ENCODE measurements at regions not wholly inside any gene's neighbourhood (a gene's known extent, or its start where the extent isn't known, plus 50 kb on each side); places are given as distances from the start of the nearest gene placed in this dataset.

DNA sequence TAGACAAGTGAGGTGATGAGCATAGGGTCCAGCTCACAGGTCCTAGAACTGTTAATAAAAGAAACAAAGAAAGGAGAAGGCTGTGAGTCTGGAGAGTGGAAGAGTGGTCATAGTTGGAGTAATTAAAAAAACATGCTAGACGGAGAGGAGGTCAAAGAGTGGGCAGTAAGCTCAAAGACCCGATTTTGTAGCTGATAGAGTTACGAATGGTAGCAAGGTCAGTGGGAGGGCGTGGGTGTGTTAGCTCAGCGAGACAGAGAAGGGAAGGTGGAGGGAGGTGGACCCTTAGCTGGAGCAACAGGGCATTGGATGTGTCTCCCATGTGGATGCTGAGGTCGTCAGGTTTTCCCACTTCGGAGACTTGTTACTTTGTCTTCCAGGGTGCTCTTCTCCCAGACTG lies 431.7 kb downstream of the CDH26 start:
- no peak for DNase-seq

DNA sequence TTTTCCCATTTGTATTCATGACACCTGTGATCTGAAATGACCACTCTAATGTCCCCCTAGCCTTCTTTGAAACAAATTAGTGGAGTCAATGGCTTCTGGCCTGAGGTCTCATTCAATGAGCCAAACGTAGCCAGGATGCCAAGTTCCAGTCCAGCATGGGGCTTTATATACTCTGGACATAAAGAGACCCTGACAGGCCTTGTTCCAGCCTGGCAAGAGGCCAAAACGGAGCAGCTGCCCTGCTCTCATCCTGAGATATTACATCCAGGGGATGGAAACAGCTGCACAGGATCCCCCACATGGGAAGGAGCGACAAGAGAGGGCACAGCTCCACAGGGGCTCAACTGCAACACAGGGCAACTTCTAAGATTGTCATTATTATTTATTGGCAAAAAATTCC lies 437.8 kb downstream of the CDH26 start:
- no peak for DNase-seq

DNA sequence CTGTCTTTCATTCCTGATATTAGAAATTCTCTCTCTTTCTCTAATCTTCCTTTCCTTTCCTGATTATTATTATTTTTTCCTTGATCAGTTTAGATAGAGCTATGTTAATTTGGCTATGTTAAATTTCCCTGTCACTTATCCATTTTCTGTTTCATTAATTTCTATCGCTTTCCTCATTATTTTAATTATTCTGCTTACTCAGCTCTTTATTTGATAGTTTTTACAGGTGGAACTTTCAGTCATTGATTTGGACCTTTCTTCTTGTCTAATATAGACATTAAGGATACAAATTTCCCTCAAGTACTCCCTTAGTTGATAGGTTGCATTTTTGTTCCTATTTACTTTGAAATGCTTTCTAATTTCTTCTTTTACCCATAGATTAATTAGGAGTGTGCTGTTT lies 442.3 kb downstream of the CDH26 start:
- no peak for DNase-seq

DNA sequence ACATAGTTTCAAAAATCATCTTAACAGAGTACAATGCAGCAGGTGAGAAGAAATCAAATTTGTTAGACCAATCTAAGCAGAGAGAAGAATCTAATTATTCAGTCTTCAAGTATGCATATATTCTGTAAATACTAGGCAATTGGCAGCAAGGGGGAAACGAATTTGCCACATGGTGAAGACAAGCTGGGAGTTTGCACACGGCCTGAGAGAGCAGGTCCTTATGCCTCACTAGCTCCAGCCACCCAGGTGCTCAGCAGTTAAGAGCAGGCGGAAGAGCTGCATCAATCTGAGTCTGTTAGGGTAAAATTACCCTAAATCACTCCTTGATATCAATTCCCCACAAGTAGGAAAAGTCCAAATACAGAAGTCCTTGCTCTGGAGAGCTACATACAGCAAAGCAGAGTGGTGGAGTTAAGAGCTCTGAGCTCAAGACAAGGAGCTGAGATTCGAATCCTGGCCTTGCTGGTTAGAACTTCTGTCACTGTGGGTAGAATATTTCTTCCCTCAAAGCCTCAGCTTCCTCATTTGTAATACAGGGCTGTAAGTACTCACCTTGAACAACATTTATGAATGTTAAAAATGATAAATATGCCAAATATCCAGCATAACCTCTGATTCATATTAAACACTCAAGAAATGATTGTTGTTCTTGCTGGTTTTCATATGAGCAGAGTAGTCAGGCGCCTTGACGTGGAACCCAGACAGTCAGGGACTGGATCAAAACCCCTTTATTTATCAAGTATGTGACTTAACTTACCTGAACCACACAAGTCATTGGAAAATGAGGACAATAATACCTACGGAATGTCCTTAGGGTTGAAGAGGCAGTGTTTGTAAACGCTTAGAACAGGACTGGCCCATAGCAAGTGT lies 444.2 kb downstream of the CDH26 start:
- DNase-seq = no peak

DNA sequence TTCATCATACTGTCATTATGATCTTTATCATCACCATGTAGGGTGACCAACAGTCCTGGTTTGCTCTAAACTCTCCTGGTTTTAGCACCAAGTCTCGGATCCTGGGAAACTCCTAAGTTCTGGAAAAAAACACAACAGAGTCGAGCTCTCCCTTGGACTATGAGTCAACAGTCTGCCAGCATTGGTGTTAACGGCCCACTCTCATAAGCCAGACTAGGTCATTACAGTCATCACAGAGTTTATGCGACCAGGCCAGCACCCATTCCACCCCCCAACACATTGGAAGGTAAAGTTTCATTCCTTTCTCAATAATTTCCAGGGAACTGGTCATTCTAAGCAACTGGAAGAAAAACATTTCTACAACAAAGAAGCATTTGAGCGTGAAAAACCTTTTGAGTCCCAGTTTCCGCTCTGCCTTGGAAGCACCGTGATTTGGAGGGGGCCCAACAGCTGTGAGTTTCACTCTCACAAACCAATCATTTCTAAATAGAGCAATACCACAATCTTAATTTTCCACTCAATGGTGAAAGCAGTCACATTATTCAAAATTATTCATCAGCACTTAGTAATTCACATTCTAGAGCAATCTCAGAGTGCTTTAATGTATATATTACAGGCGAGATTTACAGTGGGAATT lies 445.0 kb downstream of the CDH26 start:
- DNase-seq = no peak

DNA sequence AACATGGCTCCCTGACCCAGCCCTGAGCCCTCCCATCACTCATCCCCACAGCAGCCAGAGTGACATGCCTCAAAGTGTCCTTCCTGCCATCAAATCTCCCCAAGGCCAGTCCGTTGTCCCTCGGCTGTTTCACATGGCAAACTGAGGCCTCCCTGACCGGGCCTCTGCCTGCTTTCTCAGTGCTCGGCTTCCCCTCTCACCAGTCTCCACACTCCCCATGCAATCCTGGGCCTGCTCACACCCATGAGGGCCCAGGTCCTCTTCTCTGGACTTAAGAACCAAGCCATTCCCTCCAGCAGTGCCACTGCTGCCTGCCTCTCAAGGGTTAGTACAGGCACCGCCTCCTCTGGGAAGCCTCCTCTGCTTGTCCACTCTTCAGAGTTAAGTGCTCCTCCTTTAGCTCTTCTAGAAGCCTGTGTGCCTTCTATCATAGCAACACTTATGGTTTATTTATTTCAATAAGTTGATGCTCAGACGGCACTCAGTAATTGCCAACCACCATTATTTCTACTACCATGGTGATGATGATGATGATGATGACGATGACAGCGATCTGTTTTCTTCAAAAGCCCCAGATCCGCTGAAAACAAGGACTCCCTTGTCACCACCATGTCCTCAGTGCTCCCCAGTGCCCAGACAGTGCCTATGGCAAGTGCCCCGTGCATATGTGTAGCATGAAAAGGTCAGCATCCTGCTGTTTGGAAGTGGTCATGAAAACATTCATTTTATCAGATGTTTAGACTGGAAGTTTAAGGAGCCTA lies 449.0 kb downstream of the CDH26 start:
- DNase-seq = no peak

DNA sequence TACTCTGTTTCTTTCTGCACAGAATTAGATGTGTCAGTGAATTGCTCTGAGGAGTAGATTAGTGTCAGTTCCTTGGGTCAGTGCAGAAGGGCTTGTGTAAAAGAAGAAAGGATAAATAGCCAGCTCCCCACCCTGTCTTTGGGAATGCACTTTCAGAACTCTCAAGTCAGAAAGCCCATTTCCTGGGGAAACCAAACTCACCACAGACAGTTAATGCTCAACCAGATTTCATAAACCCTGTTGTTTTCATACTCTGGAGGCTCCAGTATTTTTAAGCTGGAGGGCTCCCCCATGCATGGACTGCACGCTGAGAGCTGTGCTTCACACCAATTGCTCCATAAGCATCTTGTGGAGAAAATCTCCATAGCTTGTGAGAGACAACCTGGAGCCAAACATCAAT lies 449.7 kb downstream of the CDH26 start:
- no peak for DNase-seq

DNA sequence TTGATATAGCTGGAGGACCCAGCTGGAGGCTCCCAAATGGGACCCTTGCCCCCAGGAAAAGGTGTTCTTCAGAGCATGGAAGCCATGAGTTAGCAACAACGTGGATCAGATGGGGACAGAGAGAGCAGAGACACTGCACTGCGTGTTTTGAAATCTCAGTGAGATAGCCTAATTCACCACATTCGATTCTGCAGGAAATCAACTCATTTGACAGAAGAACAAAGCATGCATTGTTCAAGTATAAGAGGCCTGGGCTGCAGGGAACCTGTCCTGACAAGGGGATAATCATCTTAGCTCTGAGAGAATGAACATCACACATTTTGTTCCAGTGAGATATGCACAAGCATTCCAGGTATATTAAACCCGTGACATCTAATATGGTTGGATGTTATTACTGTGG lies 450.2 kb downstream of the CDH26 start:
- no peak for DNase-seq

DNA sequence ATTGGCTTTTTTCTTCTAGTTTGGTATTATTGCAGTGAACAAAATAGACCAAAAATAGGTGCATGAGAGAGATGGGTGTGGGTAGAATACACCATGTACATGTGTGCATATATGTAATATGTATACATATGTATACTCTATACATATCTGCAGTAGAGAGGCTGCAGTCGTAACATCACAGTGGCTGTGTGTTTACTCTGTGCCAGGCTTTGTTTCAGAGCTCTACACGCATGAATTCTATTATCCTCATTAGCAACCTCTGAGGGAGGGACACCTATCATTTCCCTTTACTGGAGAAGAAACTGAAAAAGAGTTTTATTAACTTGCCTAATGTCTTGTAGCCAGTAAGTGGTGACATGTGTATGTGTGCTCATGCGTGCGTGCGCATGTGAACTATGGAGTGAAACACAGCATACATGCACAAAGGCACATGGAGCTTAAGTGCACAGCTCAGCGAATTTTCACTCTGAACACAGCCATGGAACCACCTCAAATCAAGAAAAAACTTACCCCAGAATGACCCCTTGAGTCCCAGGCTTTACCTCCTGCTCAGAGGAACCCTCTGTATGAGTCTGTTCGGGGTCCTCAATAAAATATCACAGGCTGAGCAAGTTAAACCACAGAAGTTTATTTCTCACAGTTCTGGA lies 452.5 kb downstream of the CDH26 start:
- no peak for DNase-seq

DNA sequence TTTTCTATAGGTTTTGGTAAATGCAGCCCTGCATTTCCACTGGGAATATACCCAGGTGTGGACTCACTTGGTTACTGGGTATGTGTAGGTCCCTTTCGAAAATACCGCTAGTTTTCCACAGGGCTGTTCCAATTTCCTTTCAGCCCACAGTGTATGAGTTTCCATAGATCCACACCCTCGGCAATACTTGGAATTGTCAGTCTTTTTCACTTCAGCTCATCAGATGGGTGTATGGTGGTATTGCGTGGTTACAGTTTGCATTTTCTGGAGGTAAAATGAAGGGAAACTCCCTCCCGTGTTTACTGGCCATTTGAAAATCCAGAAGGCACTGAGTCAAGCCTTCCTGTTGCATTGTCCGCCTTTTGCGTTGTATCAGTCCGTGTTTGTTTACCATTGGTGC lies 453.6 kb downstream of the CDH26 start:
- DNase-seq = no peak

DNA sequence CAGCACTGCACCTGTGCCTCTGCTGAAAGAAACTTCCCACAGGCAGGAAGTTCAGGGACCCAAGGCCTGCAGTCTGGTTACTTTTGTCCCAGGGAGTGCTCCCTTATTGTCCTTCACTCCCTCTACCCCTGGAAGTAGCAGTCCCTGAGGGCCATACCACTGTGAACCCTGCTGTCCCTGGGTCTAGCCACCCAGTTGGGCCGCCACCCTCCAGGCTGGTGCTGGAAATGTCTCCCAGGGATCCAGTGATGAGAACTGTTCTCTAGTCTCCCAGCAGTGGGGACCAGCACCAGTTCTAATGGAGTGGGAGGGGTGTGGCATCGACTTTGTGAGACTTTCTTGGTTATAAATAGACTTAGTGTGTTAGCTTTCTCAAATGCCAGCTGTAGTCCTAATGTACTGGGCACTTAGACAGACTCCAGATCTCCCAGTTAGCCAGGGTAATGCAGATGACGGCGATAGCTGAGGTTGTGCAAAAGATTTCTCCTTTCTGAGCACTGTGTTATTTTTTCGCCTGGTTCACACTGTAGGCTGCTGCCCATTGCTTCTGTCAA lies 462.5 kb downstream of the CDH26 start:
- DNase-seq = no peak

DNA sequence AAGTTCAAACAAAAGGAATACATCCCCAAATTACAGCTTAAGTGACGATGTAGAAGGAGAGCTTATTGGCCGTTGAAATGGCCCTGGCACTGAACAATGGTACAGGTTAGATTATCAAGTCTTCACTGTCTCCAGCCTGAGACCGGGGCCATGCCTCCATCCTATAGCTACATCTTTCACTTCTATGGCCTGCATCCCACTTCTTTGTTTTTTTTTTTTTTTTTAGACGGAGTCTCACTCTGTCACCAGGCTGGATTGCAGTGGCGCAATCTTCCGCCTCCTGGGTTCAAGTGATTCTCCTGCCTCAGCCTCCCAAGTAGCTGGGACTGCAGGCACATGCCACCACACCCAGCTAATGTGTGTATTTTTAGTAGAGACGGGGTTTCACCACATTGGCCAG lies 464.6 kb downstream of the CDH26 start:
- DNase-seq = no peak

DNA sequence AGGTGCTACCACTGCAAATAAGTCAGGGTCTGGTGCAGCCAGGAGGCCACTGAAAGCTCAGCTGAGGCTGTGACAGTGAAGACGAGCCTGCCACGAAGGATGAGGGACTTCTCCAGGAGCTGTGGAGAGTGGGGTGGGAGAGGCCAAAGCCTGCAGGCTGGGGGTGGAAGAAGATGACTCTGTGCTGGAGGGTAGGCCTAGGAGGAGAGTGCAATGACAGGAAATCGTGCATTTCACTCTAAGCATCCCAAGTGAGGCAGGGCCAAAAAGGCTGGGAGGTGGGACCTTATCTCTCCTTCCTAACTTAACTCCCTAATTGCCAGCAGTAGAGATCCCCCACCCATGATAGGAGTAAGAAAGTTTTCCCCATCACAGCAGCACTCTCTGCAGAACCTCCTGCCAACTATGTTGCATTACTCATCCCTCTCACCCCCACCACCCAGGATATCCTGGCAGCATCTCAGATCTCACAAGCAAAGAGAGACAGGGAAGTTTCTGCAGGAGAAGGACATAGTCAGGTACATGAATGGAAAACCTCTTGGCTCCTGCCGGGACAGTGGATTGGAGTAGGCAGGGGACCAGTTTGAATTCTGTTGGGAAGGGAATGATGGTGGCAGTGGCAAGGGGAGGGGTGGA lies 466.2 kb downstream of the CDH26 start:
- DNase-seq = no peak

DNA sequence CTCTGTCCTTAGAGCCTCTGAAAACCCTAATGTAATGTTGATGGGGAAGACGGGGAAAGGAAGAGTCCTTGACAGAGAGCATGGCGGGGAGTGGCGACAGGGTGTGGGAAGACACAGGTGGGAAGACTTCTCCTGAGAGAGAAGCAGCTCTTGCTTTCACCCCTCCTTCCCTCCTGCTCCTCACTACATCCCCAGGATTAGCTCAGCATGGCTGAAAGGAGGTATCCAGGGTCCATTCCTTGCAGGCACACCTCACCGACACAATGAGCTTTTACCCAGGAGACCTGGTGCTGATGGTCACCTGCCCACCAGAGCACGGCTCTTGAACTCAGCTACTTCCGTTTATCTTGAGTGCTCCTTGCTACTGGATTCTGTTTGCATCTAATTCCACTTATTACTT lies 469.3 kb downstream of the CDH26 start:
- no peak for DNase-seq

DNA sequence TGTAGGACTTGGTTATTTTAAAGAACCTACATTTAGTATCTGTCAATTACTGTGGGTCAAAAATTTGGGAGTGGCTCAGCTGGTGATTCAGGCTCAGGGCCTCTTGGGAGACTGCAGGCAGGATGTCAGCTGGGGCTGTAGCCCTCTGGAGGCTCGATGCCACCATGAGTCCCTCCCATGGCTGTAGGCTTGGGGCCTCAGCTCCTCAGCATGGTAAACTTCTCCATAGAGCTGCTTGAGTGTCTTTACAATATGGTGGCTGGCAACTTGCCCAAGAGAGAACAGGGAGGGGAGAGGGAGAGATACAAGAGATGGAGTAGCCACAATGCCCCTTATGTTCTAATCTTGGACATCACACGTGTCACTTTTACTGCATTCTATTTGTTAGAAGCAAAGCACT lies 470.4 kb downstream of the CDH26 start:
- DNase-seq = no peak

DNA sequence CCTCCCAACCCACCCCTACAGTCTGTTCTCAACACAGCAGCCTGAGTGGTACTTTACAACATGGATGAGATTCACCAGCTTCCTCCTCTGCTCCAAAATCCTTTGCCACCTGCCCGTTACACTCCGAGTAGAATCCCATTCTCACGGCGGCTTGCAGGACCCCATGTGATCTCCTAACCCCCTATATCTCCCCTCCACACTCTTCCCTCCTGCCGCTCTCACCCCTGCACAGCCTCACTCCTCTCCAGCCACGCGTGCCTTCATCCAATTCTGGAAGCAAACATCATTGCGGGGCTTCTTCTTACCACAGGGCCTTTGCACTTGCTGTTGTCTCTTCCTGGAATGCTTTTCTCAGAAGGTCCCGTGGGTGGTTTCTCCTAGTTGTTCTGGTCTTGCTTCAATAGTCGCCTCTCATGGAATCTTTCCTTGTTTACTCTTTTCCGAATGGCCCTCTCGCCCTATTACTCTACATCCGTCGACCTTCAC lies 472.3 kb downstream of the CDH26 start:
- DNase-seq = no peak

DNA sequence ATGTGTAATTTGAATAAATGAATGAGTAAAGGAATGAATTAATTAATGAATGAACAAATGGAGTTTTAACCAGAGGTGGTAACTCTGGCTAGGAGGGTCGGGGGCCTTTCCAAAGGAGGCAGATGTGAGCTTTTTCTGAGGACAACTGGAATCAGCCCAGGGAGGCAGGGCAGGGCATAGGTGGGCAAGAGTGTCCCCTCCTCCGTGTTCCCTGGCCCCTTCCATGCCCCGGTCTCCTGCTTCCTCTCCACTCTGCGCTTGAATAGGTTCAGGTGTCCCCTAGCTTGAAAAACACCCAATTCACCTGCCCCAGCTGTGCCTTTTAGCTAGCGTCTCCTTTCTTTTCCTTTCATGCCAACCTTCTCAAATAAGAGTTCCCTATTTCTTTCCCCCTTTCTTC lies 473.1 kb downstream of the CDH26 start:
- no peak for DNase-seq

DNA sequence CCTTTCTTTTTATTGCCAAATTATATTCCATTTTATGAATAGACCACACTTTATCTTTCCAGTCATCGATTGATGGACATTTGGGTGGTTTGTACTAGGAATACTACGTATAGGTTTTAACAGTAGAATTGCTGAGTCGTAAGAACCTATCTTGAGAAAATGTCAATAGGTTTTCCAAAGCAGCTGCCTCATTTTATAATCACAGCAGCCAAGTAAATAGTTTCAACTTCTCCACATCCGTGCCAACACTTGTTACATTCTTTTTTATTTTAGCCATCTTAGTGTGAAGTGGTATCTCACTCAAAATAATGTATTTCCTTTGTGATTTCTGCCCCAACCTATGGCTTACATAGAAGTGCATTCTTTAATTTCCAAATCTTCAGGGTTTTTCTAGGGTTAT lies 479.2 kb downstream of the CDH26 start:
- DNase-seq = no peak

DNA sequence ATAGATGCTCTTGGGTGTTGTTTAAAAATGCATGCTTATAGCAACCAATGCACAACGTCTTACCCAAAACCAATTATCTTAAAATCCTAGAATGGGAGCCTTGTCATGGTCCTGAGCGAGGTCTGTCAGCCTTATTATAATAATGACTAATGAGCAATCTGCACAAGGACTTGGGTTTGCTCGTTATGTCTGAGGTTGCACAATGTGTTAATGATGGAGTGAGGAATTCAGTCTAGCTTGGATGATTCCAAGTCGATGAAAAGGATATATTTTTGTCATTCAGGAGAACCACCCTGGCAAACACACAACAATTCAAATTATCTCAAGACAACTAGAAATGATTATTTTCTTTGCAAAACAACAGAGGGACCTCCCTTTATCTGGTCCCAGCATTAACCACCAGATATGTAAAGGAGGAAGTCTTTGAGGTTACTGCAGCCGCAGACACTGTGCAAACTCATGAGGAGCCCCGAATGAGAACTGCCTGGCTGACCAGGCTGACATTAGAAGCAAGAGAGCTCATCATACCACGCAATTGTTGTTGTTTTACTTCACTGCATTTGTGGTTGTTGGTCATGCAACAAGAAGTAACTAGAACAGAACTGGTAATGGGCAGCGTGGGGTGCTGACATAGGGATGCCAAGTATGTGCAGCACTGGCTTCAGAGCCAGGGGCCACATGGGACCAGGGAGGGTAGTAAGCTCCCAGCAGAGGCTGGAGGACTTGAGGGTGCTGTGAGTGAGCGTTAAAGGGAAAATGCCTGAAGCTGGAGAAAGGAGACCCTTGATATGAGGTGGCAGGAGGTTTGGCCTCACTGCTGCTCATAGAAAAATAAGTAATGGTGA lies 488.3 kb downstream of the CDH26 start:
- no peak for DNase-seq

DNA sequence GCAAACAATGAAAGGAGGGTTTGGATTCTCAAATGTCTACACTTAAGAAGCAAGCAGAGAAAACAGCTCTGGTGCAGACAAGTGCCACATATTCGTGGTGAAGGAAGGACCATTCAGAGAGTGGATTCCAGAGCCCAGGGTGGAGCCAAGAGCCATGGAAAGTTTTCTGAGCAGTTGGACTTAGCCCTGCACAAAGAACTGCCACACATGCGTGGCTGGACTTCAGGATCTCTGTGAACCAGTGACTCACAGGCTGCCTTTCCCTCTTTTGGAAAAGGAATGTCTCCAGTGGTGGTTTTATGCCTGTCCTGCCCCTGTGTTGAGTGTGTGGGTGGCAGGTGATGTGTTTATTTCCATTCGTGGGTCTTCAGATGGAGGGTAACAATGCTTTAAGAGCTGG lies 489.5 kb downstream of the CDH26 start:
- no peak for DNase-seq
